ENCODE measurements at regions not wholly inside any gene's neighbourhood (a gene's known extent, or its start where the extent isn't known, plus 50 kb on each side); places are given as distances from the start of the nearest gene placed in this dataset.

GRCh38 chr15:100783760-100784492, 95.7 kb upstream of the ALDH1A3 start (continued):
- TF ChIP-seq, protein P1, sequence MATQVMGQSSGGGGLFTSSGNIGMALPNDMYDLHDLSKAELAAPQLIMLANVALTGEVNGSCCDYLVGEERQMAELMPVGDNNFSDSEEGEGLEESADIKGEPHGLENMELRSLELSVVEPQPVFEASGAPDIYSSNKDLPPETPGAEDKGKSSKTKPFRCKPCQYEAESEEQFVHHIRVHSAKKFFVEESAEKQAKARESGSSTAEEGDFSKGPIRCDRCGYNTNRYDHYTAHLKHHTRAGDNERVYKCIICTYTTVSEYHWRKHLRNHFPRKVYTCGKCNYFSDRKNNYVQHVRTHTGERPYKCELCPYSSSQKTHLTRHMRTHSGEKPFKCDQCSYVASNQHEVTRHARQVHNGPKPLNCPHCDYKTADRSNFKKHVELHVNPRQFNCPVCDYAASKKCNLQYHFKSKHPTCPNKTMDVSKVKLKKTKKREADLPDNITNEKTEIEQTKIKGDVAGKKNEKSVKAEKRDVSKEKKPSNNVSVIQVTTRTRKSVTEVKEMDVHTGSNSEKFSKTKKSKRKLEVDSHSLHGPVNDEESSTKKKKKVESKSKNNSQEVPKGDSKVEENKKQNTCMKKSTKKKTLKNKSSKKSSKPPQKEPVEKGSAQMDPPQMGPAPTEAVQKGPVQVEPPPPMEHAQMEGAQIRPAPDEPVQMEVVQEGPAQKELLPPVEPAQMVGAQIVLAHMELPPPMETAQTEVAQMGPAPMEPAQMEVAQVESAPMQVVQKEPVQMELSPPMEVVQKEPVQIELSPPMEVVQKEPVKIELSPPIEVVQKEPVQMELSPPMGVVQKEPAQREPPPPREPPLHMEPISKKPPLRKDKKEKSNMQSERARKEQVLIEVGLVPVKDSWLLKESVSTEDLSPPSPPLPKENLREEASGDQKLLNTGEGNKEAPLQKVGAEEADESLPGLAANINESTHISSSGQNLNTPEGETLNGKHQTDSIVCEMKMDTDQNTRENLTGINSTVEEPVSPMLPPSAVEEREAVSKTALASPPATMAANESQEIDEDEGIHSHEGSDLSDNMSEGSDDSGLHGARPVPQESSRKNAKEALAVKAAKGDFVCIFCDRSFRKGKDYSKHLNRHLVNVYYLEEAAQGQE (IDR thresholded peaks at IDR 0.05; ENCODE audit: low read depth, low read length) = no peak
- TF ChIP-seq, protein P2, sequence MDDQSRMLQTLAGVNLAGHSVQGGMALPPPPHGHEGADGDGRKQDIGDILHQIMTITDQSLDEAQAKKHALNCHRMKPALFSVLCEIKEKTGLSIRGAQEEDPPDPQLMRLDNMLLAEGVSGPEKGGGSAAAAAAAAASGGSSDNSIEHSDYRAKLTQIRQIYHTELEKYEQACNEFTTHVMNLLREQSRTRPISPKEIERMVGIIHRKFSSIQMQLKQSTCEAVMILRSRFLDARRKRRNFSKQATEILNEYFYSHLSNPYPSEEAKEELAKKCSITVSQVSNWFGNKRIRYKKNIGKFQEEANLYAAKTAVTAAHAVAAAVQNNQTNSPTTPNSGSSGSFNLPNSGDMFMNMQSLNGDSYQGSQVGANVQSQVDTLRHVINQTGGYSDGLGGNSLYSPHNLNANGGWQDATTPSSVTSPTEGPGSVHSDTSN (IDR thresholded peaks at IDR 0.05) = no peak
- TF ChIP-seq EP300 (IDR thresholded peaks at IDR 0.05; ENCODE audit: borderline replicate concordance in 1 of 2, low read depth in 1 of 2, low read length in 1 of 2) (no peak), SMC3 (IDR thresholded peaks at IDR 0.05; ENCODE audit: low read depth, low read length) (no peak)

DNA sequence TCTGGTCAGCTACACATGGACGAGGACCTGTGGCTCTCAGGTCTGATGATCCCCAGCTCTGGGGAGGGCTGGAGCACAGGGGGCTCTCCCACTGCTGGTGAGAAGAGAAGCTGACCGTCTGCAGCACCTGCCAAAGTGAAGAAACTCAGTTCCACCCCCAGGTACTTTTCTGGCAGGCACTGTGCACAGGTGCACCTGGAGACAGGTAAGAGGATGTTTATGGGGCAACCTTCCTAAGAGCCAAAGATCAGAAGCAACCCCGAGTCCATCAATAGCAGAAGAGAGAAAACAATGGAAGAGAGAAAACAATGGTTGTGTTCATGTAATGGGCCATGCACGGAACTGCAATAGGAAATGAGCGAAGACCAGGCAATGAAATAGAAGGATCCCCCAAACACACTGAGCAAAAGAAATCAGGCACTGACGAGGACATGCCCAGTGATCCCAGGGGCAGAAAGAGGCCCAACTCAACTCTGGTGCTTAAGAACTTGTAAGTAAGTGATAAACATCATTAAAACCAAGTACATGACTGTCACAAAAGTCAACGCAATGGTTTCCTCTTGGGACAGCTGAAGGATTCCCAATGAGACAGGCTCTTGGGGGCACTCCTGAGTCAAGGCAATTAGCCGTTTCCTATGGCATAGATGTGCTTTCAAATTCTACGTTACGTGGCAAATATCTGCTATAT, 95.0 kb upstream of the ALDH1A3 start:
- Histone ChIP-seq H3K27ac (ENCODE audit: low read depth in 2 of 2, low read length in 1 of 2) (no peak overlapping the region; a peak in 1 of 4 replicates), H3K4me3 (ENCODE audit: low read depth in 2 of 2, low read length in 1 of 2) (no peak overlapping the region), H3K36me3 (replicated peaks in 1 of 2; ENCODE audit: control insufficient read depth in 1 of 2, insufficient read depth in 2 of 2, low read length in 1 of 2) (no peaks in the 10 kb centered on the region), H3K9ac (no peak overlapping the region), H3K4me2 (no peak overlapping the region), H3K79me2 (ENCODE audit: insufficient read depth) (no peaks in the 10 kb centered on the region), H4K20me1 (ENCODE audit: insufficient read depth) (no peaks in the 10 kb centered on the region), H3K9me3 (no peaks in the 10 kb centered on the region), H3K4me1 (ENCODE audit: control insufficient read depth in 1 of 2, insufficient read depth in 2 of 2, low read depth in 1 of 2, low read length in 1 of 2) (peaks cover 0 to 55% of the 10 kb centered on the region in 2 experiments; a peak in 2 of 4 replicates), H3F3A (replicated peaks; ENCODE audit: insufficient read depth) (no peaks in the 10 kb centered on the region), H2AFZ (ENCODE audit: low read depth) (no peak overlapping the region), H3K27me3 (ENCODE audit: insufficient read depth) (no peaks in the 10 kb centered on the region), H3K9me2 (no peaks in the 10 kb centered on the region)
- ChIA-PET CTCF (interaction anchor here (1.2 to 2.9 kb wide), 3 partner anchors 25 to 224 kb away, joined by 5 to 17 read pairs (median 7); no protein-coding TSS in a partner anchor), POLR2A (no interaction called here)
- no peak for DNase-seq
- whole genome bisulfite sequencing (ENCODE audit: low lambda C conversion rate) = 82% methylated on average over 9 of the region's 10 CpGs
- TF ChIP-seq MAX (IDR thresholded peaks at IDR 0.05; ENCODE audit: low read depth) = no peak
- no peak for TF ChIP-seq GATA2 (CRISPR knock-in tag; IDR thresholded peaks at IDR 0.05)
- TF ChIP-seq SMC3 (IDR thresholded peaks at IDR 0.05; ENCODE audit: low read depth, low read length) = no peak
- TF ChIP-seq SIN3A (IDR thresholded peaks at IDR 0.05; ENCODE audit: borderline replicate concordance, low read depth, low read length) = no peak
- TF ChIP-seq CHD2 (IDR thresholded peaks at IDR 0.05; ENCODE audit: low read length, partially characterized antibody) = no peak
- TF ChIP-seq USF2 (IDR thresholded peaks at IDR 0.05; ENCODE audit: borderline replicate concordance, low read depth, low read length) = no peak
- TF ChIP-seq GABPA (IDR thresholded peaks at IDR 0.05; ENCODE audit: low read depth) = no peak
- TF ChIP-seq, protein P3, sequence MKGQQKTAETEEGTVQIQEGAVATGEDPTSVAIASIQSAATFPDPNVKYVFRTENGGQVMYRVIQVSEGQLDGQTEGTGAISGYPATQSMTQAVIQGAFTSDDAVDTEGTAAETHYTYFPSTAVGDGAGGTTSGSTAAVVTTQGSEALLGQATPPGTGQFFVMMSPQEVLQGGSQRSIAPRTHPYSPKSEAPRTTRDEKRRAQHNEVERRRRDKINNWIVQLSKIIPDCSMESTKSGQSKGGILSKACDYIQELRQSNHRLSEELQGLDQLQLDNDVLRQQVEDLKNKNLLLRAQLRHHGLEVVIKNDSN (IDR thresholded peaks at IDR 0.05; ENCODE audit: borderline replicate concordance, low read depth) = no peak
- TF ChIP-seq RFX5 (IDR thresholded peaks at IDR 0.05; ENCODE audit: low read length) = no peak
- TF ChIP-seq MEF2A (IDR thresholded peaks at IDR 0.05; ENCODE audit: borderline replicate concordance, low read depth) = no peak
- TF ChIP-seq FOXJ3 (CRISPR knock-in tag; IDR thresholded peaks at IDR 0.05) = no peak
- TF ChIP-seq, protein P1 (IDR thresholded peaks at IDR 0.05; ENCODE audit: low read depth, low read length) = no peak
- TF ChIP-seq, protein P2 (IDR thresholded peaks at IDR 0.05) = no peak
- TF ChIP-seq RCOR1 (IDR thresholded peaks at IDR 0.05; ENCODE audit: low read length) = no peak
- no peak for TF ChIP-seq RAD21 (IDR thresholded peaks at IDR 0.05; ENCODE audit: low read length)
